ENCODE measurements at regions not wholly inside any gene's neighbourhood (a gene's known extent, or its start where the extent isn't known, plus 50 kb on each side); places are given as distances from the start of the nearest gene placed in this dataset.

- TF ChIP-seq EZH2 (IDR thresholded peaks at IDR 0.05; ENCODE audit: insufficient read depth, low read length), result no peak
- no peak for TF ChIP-seq CTCF (IDR thresholded peaks at IDR 0.05; ENCODE audit: insufficient read depth, low read depth, low read length)
Observed at GRCh38 chr2:38129987-38130386, 54.0 kb upstream of the CYP1B1 start.
